ENCODE measurements at regions not wholly inside any gene's neighbourhood (a gene's known extent, or its start where the extent isn't known, plus 50 kb on each side); places are given as distances from the start of the nearest gene placed in this dataset.

- TF ChIP-seq CTCF (IDR thresholded peaks at IDR 0.05), result no peak
- no peak for TF ChIP-seq POLR2A (IDR thresholded peaks at IDR 0.05)
- TF ChIP-seq EP300 (IDR thresholded peaks at IDR 0.05), result no peak
These were observed 728.5 kb upstream of the SLC8A1 start for GRCh38 chr2:41180387-41180786.
